ENCODE measurements at regions not wholly inside any gene's neighbourhood (a gene's known extent, or its start where the extent isn't known, plus 50 kb on each side); places are given as distances from the start of the nearest gene placed in this dataset.

DNA sequence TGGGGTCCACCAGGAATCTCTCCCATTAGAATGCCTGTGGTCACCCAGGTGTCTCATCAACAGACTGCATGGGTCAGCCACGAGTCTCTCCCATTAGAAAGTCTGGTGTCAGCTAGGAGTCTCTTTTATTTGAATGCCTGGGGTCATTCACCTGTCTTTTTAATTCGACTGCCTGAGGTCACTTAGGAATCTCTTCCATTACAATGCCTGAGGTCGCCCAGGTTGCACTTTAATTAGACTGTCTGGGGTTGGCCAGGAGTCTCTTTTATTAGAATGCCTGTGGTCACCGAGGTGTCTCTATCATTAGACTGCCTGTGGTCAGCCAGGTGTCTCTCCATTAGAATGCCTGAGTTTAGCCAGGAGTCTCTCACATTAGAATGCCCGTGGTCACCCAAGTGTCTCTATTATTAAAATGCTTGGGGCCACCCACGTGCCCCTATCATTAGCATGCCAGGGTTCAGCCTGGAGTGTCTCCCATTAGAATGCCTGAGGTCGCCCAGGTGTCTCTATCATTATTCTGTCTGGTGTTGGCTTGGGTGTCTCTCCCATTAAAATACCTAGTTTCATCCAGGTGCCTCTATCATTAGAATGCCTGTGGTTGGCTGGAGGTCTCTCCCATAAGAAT is 1474.3 kb downstream of the UQCRFS1 start:
- no peak overlapping the region for H3K4me3 Mint-ChIP-seq
- CTCF ChIA-PET = no interaction called here
- H3K27ac Mint-ChIP-seq = no peak overlapping the region
- intact Hi-C loops (cut with micrococcal nuclease) = no loop called here
- H3K4me1 Mint-ChIP-seq = no peaks in the 10 kb centered on the region
- TF ChIP-seq, protein P1, sequence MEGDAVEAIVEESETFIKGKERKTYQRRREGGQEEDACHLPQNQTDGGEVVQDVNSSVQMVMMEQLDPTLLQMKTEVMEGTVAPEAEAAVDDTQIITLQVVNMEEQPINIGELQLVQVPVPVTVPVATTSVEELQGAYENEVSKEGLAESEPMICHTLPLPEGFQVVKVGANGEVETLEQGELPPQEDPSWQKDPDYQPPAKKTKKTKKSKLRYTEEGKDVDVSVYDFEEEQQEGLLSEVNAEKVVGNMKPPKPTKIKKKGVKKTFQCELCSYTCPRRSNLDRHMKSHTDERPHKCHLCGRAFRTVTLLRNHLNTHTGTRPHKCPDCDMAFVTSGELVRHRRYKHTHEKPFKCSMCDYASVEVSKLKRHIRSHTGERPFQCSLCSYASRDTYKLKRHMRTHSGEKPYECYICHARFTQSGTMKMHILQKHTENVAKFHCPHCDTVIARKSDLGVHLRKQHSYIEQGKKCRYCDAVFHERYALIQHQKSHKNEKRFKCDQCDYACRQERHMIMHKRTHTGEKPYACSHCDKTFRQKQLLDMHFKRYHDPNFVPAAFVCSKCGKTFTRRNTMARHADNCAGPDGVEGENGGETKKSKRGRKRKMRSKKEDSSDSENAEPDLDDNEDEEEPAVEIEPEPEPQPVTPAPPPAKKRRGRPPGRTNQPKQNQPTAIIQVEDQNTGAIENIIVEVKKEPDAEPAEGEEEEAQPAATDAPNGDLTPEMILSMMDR (IDR thresholded peaks at IDR 0.05) = no peak
- no peak for ATAC-seq (ENCODE audit: low read depth)
- DNase-seq = no peak
- H3K9me3 Mint-ChIP-seq = peaks cover 15% of the 10 kb centered on the region
- POLR2A ChIA-PET = no interaction called here
- no peaks in the 10 kb centered on the region for H3K27me3 Mint-ChIP-seq
- peaks cover 78% of the 10 kb centered on the region for H3K36me3 Mint-ChIP-seq (ENCODE audit: low read depth)

DNA sequence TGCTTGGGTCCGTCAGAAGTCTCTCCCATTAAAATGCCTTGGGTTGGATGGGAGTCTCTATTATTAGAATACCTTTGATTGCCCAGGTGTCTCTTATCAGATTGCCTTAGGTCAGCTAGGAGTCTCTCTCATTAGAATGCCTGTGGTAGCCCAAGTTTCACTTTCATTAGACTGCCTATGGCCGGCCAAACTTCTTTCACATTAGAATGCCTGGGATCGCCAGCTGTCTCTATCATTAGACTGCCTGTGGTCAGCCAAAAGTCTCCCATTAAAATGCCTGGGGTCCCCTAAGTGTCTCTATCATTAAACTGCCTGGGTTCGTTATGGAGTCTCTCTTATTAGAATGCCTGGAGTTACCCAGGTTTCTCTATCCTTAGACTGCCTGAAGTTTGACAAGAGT is 1476.7 kb downstream of the UQCRFS1 start:
- Mint-ChIP-seq H3K4me3 (no peak overlapping the region), H3K27me3 (no peaks in the 10 kb centered on the region), H3K4me1 (no peaks in the 10 kb centered on the region), H3K27ac (no peak overlapping the region), H3K9me3 (peaks cover 20% of the 10 kb centered on the region), H3K36me3 (ENCODE audit: low read depth) (peaks cover 84% of the 10 kb centered on the region)
- CTCF ChIA-PET = no interaction called here
- no peak for DNase-seq
- ATAC-seq (ENCODE audit: low read depth) = no peak
- POLR2A ChIA-PET = no interaction called here
- intact Hi-C loops (cut with micrococcal nuclease) = no loop called here
- TF ChIP-seq, protein P1 (IDR thresholded peaks at IDR 0.05) = no peak

DNA sequence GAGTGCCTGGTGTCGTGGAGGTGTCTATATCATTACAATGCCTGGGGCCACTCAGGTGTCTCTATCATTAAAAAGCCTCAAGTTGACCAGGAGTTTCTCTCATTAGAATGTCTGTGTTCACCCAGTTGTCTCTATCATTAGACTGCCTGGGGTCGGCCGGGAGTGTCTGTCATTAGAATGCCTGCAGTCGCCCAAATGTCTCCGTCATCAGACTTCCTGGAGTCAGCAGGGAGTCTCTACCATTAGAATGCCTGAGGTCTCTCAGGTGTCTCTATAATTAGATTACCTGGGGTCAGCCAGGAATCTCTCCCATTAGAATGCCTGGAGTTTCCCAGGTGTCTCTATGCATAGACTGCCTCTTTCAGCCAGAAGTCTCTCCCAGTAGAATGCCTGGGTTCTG is 1477.6 kb downstream of the UQCRFS1 start:
- H3K27ac Mint-ChIP-seq = no peak overlapping the region

DNA sequence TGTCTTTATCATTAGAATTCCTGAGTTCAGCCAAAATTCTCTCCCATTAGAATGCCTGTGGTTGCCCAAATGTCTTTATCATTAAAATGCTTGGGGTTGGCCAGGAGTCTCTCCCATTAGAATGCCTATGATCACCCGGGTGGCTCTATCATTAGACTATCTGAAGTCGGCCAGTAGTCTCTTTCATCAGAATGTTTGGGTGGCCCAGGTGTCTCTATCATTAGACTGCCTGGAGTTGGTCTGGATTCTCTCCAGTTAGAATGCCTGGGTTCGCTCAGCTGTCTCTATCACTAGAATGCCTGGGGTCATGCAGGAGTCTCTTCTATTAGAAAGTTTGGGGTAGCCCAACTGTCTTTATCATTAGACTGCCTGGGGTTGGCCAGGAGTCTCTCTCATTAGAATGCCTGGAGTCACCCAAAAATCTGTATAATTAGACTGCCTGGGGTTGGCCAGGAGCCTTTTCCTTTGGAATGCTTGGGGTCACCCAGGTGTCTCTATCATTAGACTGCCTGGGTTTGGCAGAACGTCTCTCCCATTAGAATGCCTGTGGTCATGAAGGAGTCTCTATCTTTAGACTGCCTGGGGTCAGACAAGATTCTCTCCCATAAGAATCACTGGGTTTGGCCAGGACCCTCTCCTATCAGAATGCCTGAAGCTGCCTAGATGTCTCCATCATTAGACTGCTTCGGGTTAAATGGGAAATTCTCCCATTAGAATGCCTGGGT is 1478.3 kb downstream of the UQCRFS1 start:
- ChIA-PET POLR2A (no interaction called here), CTCF (no interaction called here)
- no peaks in the 10 kb centered on the region for H3K4me1 Mint-ChIP-seq
- H3K36me3 Mint-ChIP-seq (ENCODE audit: low read depth) = peaks cover 75% of the 10 kb centered on the region
- DNase-seq (no peak), ATAC-seq (ENCODE audit: low read depth) (no peak)
- no peak overlapping the region for H3K4me3 Mint-ChIP-seq
- intact Hi-C loops (cut with micrococcal nuclease) = no loop called here
- peaks cover 16% of the 10 kb centered on the region for H3K9me3 Mint-ChIP-seq
- no peak overlapping the region for H3K27ac Mint-ChIP-seq
- TF ChIP-seq, protein P1 (IDR thresholded peaks at IDR 0.05) = no peak
- no peaks in the 10 kb centered on the region for H3K27me3 Mint-ChIP-seq

More for the DNA sequence above, 1477.6 kb downstream of the UQCRFS1 start:
- H3K4me3 Mint-ChIP-seq = no peak overlapping the region
- POLR2A ChIA-PET = no interaction called here
- no peak for ATAC-seq (ENCODE audit: low read depth)
- DNase-seq = no peak
- TF ChIP-seq, protein P1 (IDR thresholded peaks at IDR 0.05) = no peak
- intact Hi-C loops (cut with micrococcal nuclease) = no loop called here
- H3K27me3 Mint-ChIP-seq = no peaks in the 10 kb centered on the region
- peaks cover 16% of the 10 kb centered on the region for H3K9me3 Mint-ChIP-seq
- H3K36me3 Mint-ChIP-seq (ENCODE audit: low read depth) = peaks cover 80% of the 10 kb centered on the region
- CTCF ChIA-PET = no interaction called here
- no peaks in the 10 kb centered on the region for H3K4me1 Mint-ChIP-seq

DNA sequence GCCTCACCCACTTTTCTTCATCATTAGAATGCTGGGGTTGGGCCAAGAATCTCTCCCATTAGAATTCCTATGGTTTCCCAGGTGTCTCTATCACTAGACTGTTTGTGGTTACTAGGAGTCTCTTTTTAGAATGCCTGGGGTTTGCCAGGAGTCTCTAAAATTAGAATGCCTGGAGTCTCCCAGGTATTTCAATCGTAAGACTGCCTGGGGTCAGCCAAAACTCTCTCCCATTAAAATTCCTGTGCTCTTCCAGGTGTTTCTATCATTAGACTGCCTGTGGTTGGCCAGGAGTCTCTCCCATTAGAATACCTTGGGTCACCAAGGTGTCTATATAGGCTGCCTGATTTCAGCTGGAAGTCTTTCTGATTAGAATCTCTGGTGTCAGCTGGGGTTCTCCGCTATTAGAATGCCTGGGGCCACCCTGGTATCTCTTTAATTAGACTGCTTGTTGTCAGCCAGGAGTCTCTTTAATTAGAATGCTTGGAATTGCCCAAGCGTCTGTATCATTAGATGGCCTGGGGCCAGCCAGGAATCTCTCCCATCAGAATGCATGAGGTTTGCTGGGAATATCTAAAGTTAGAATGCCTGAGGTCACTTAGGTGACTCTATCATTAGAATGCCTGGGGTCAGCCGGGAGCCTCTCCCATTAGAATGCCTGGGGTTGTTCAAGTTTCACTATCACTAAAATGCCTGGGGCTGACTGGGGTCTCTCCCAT is 1479.2 kb downstream of the UQCRFS1 start:
- DNase-seq (no peak), ATAC-seq (ENCODE audit: low read depth) (no peak)
- Mint-ChIP-seq H3K9me3 (peaks cover 13% of the 10 kb centered on the region), H3K4me1 (no peaks in the 10 kb centered on the region), H3K36me3 (ENCODE audit: low read depth) (peaks cover 72% of the 10 kb centered on the region), H3K27ac (no peak overlapping the region), H3K4me3 (no peak overlapping the region), H3K27me3 (no peaks in the 10 kb centered on the region)
- CTCF ChIA-PET = no interaction called here
- POLR2A ChIA-PET = no interaction called here
- intact Hi-C loops (cut with micrococcal nuclease) = no loop called here
- TF ChIP-seq, protein P1 (IDR thresholded peaks at IDR 0.05) = no peak
